ENCODE measurements at regions not wholly inside any gene's neighbourhood (a gene's known extent, or its start where the extent isn't known, plus 50 kb on each side); places are given as distances from the start of the nearest gene placed in this dataset.

DNA sequence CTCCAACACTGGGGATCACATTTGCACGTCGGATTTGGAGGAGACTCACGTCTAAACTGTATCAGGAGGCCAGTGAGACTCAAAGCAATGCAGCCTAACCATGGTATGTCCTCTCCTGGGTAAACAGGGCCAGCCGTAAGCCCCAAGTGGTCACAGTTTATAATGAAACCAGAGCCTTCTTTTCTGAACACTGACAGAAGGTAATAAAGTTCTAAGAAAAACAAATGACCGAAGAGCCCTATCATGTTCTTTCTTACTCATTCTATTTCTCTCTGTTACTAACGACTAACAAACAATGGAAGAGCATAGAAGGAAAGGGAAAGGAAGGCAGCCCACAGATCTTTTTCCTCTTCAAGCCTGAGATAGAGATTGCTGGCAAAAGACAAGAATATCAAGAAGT is 796.8 kb upstream of the SOX11 start:
- Histone ChIP-seq H3K27me3 (no peaks in the 10 kb centered on the region), H3K36me3 (no peaks in the 10 kb centered on the region), H3K27ac (replicated peaks in 1 of 4) (no peak overlapping the region), H3K4me1 (no peaks in the 10 kb centered on the region), H3K4me3 (no peak overlapping the region), H3K9me3 (no peaks in the 10 kb centered on the region)
- TF ChIP-seq EP300 (IDR thresholded peaks at IDR 0.05) (no peak), POLR2AphosphoS5 (IDR thresholded peaks at IDR 0.05) (no peak), POLR2A (IDR thresholded peaks at IDR 0.05; ENCODE audit: low read depth) (no peak)
- TF ChIP-seq, protein P1, sequence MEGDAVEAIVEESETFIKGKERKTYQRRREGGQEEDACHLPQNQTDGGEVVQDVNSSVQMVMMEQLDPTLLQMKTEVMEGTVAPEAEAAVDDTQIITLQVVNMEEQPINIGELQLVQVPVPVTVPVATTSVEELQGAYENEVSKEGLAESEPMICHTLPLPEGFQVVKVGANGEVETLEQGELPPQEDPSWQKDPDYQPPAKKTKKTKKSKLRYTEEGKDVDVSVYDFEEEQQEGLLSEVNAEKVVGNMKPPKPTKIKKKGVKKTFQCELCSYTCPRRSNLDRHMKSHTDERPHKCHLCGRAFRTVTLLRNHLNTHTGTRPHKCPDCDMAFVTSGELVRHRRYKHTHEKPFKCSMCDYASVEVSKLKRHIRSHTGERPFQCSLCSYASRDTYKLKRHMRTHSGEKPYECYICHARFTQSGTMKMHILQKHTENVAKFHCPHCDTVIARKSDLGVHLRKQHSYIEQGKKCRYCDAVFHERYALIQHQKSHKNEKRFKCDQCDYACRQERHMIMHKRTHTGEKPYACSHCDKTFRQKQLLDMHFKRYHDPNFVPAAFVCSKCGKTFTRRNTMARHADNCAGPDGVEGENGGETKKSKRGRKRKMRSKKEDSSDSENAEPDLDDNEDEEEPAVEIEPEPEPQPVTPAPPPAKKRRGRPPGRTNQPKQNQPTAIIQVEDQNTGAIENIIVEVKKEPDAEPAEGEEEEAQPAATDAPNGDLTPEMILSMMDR (IDR thresholded peaks at IDR 0.05) = no peak
- no peak for DNase-seq (ENCODE audit: extremely low spot score)
- intact Hi-C loops (cut with DNase I) = no loop called here
- WGBS = 67% methylated on average over 6 of the region's 6 CpGs

DNA sequence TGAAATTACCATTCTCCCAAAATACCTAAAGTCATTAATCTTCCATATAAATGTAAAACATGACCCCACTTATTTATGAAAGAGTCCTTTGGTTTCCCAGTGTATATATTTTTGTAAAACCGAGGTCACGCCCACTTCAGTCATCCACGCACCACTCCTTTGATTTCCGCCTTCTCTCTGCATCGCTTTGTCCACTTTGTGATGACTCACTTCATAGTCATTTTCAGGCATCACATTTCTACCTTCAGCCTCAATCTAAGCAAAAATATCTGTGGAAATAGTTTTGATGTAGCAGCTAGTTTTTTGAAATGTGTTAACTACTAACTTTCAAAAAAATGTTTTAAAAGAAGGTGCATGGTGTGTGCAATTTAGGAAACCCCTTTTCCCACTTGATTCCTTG is 793.5 kb upstream of the SOX11 start:
- intact Hi-C loops (cut with DNase I) = no loop called here
- H3K27ac ChIP-seq (replicated peaks in 1 of 4) = no peak overlapping the region
- 71% methylated on average over 5 of the region's 5 CpGs for WGBS
- no peaks in the 10 kb centered on the region for H3K36me3 ChIP-seq
- H3K27me3 ChIP-seq = peaks cover 0 to 5% (median 0%) of the 10 kb centered on the region in 4 donors
- H3K9me3 ChIP-seq = no peaks in the 10 kb centered on the region
- no peak for DNase-seq (ENCODE audit: extremely low spot score)
- peaks cover 0 to 1% (median 0%) of the 10 kb centered on the region in 4 donors for H3K4me1 ChIP-seq
- no peak overlapping the region for H3K4me3 ChIP-seq
- TF ChIP-seq EP300 (IDR thresholded peaks at IDR 0.05) = no peak
- TF ChIP-seq POLR2A (IDR thresholded peaks at IDR 0.05; ENCODE audit: low read depth) = no peak
- TF ChIP-seq, protein P1 (IDR thresholded peaks at IDR 0.05) = no peak

DNA sequence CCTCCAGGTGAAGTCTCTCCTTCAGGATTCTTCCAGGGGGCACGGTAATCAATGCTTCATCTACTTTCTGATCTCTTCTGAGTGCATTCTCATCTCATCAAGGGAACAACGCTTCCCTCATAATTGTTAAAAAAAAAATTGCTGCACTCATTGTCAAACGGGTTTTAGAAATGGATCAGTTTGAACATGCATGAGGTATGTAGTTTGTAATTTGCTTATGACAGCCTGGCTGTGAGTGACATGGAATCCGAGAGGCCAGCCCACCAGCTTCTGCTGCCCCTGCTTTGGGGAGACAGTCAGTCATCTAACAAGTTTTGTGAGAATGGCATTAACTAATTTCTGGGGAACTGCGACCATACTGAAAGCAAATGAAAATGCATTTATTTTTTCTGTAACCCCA is 791.9 kb upstream of the SOX11 start:
- Histone ChIP-seq H3K27ac (replicated peaks in 1 of 4) (no peak overlapping the region), H3K9me3 (no peaks in the 10 kb centered on the region), H3K4me1 (peaks cover 0 to 5% (median 0%) of the 10 kb centered on the region in 4 donors), H3K36me3 (no peaks in the 10 kb centered on the region), H3K4me3 (no peak overlapping the region), H3K27me3 (peaks cover 0 to 5% (median 0%) of the 10 kb centered on the region in 4 donors)
- intact Hi-C loops (cut with DNase I) = no loop called here
- WGBS = 91% methylated on average over 5 of the region's 5 CpGs
- DNase-seq (ENCODE audit: extremely low spot score) = no peak
- TF ChIP-seq, protein P1 (IDR thresholded peaks at IDR 0.05) = no peak
- TF ChIP-seq POLR2AphosphoS5 (IDR thresholded peaks at IDR 0.05) (no peak), POLR2A (IDR thresholded peaks at IDR 0.05; ENCODE audit: low read depth) (no peak), EP300 (IDR thresholded peaks at IDR 0.05) (no peak)

DNA sequence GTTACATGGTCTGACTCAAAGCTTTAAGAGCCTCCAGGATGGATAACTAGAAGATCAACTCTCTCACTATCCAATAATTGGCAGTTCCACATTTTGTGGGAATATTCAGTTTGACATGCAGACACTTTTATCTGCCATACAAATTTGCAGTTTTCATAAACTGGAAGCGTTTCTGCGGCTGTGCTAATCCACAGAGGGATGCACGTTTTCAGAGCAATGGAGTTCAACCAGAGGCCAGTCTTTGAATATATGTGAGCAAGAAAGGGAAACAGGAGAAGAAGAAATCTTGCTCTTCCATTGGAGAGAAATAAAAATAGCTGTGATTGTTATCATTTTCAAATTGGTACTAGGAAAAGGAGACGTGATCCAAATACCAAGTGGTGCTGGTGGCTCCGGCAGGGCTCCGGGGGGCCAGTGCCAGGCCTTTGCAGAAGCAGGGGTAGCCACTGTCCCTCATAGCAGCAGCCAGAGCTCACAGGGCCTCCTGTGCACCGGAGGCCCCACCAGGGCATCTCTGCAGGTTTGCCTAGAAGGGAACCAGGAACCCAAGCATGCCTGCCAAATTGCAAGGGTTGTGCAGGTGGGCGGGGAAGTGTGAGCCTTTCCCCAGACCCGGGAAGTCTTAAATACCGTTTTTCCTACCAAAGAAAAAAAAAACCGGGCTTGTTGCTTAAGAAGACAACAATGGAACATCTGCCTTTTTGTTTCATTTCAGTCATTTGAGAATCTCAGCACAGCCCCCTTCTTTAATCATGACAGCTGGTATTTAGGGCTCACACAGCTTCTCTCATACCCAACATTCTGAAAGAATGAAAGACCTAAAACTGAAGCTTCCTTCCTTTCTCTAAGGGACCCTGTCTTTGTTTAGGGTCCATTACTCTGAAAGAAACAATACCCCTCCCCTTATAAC is 791.1 kb upstream of the SOX11 start:
- 72% methylated on average over 11 of the region's 11 CpGs for WGBS
- Histone ChIP-seq H3K27me3 (peaks cover 0 to 5% (median 0%) of the 10 kb centered on the region in 4 donors), H3K4me3 (no peak overlapping the region), H3K9me3 (no peaks in the 10 kb centered on the region), H3K4me1 (peaks cover 0 to 5% (median 0%) of the 10 kb centered on the region in 4 donors), H3K36me3 (no peaks in the 10 kb centered on the region), H3K27ac (replicated peaks in 1 of 4) (no peak overlapping the region)
- TF ChIP-seq POLR2A (IDR thresholded peaks at IDR 0.05; ENCODE audit: low read depth) (no peak), POLR2AphosphoS5 (IDR thresholded peaks at IDR 0.05) (no peak), EP300 (IDR thresholded peaks at IDR 0.05) (no peak)
- TF ChIP-seq, protein P1 (IDR thresholded peaks at IDR 0.05) = no peak
- intact Hi-C loops (cut with DNase I) = no loop called here
- DNase-seq (ENCODE audit: extremely low spot score) = no peak
